ENCODE measurements at regions not wholly inside any gene's neighbourhood (a gene's known extent, or its start where the extent isn't known, plus 50 kb on each side); places are given as distances from the start of the nearest gene placed in this dataset.

- CTCF ChIA-PET, result no interaction called here
- Histone ChIP-seq H4K20me1 (ENCODE audit: insufficient read depth) (no peaks in the 10 kb centered on the region), H3K36me3 (ENCODE audit: control insufficient read depth in 1 of 2, insufficient read depth in 2 of 2, low read length in 2 of 2) (no peaks in the 10 kb centered on the region), H3K4me2 (ENCODE audit: low read length) (peak overlapping the region; percentile 71; the same call in 1 of the 2 replicates), H3K9me2 (ENCODE audit: insufficient read depth) (no peaks in the 10 kb centered on the region), H3K4me3 (replicated peaks in 1 of 2; ENCODE audit: low read depth in 1 of 2, low read length in 2 of 2) (no peak overlapping the region), H3K79me2 (ENCODE audit: insufficient read depth, low read length) (no peaks in the 10 kb centered on the region), H3K27ac (ENCODE audit: low read depth, low read length) (no peak overlapping the region), H3K9ac (ENCODE audit: low read length) (no peak overlapping the region), H3K9me3 (ENCODE audit: control insufficient read depth in 1 of 2, insufficient read depth in 1 of 2, low read depth in 1 of 2, low read length in 2 of 2) (no peaks in the 10 kb centered on the region), H2AFZ (ENCODE audit: low read depth, low read length, poor library complexity, severe bottlenecking) (peak overlapping the region; percentile 65), H3K4me1 (ENCODE audit: control insufficient read depth in 1 of 2, insufficient read depth in 2 of 2, low read length in 2 of 2) (peaks cover 21 to 69% of the 10 kb centered on the region in 2 experiments), H3K27me3 (ENCODE audit: insufficient read depth, low read length) (no peaks in the 10 kb centered on the region)
- DNase-seq (ENCODE audit: low read depth, low spot score), result no peak
- no TSS peak for BruUV-seq (replicated peaks)
- POLR2A ChIA-PET, result interaction anchor here (0.6 to 1.1 kb wide), 2 partner anchors 8 to 114 kb away, joined by 3 read pairs; no protein-coding TSS in a partner anchor
- intact Hi-C loops (cut with micrococcal nuclease), result no loop called here
- RAD21 ChIA-PET (ENCODE audit: low non-redundant PET in 1 of 2, low total read pairs in 2 of 2, uncharacterized antibody in 2 of 2, unreplicated experiment in 2 of 2), result no interaction called here
- no peak for TF ChIP-seq JUND (IDR thresholded peaks at IDR 0.05)
- no peak for TF ChIP-seq CEBPB (IDR thresholded peaks at IDR 0.05; ENCODE audit: low read depth)
- TF ChIP-seq CTCF (IDR thresholded peaks at IDR 0.05 in 2 of 3, conservative IDR thresholded peaks at IDR 0.05 in 1 of 3; ENCODE audit: borderline replicate concordance in 1 of 3, insufficient read depth in 1 of 3, low read depth in 2 of 3, low read length in 2 of 3), result no peak
- TF ChIP-seq EZH2 (IDR thresholded peaks at IDR 0.05), result no peak
- peak; percentile 20 for TF ChIP-seq YY1 (IDR thresholded peaks at IDR 0.05; ENCODE audit: extremely low read depth, insufficient replicate concordance, low read depth, low read length)
- no peak for TF ChIP-seq ATF3 (IDR thresholded peaks at IDR 0.05)
- no peak for ATAC-seq
Observed at GRCh38 chr7:106767498-106768323, 97.4 kb upstream of the PIK3CG start.
